NCI-H1694 treated with DMSO at 0.1 percent for 48 hours (cell line): ENCODE measurements at regions not wholly inside any gene's neighbourhood (a gene's known extent, or its start where the extent isn't known, plus 50 kb on each side); places are given as distances from the start of the nearest gene placed in this dataset.
A peak's percentile ranks its signal among the peaks of the same experiment; 100 is the strongest.

Experiments used
- DNase-seq: peaks from one replicate; lab custom pipeline; 2025; lab: John Stamatoyannopoulos, UW

DNA sequence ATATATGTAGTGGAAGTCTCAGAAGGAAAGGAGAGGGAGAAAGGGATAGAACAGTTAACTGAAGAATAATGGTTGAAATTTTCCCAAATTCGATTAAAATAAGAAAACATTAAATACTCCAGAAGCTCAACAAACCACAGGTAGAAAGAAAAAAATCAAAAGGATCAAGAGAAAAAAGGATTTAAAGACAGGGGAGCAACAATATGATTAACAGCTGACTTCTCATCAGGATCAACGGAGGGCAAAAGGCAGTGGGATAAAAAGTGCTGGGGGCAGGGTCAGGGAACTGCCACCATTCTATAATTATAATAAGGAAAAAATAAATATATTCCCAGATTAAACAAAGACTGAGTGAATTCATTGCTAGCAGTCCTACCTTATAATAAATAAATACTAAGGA lies 55.3 kb downstream of the CDKN2C start:
- DNase-seq, result no peak

GRCh38 chr1:51032936-51033335 lies 62.9 kb downstream of the CDKN2C start:
- no peak for DNase-seq

DNA sequence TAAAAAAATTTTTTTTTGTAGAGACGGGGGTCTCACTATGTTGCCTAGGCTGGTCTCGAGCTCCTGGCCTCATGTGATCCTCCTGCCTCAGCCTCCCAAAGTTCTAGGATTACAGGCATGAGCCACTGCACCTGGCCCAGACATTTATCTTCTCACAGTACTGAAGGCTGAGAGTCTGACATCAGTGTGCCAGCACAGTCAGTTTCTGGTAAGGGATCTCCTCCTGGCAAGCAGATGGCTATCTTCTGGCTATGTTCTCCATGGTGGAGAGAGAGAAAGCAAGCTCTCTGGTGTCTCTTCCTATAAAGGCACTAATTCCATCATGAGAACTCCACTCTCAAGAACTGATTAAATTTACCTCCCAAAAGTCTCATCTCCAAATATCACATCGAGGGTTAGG lies 57.8 kb upstream of the C1orf185 start:
- DNase-seq, result no peak

GRCh38 chr1:51044834-51045233 lies 57.2 kb upstream of the C1orf185 start:
- peak; percentile 22 for DNase-seq

DNA sequence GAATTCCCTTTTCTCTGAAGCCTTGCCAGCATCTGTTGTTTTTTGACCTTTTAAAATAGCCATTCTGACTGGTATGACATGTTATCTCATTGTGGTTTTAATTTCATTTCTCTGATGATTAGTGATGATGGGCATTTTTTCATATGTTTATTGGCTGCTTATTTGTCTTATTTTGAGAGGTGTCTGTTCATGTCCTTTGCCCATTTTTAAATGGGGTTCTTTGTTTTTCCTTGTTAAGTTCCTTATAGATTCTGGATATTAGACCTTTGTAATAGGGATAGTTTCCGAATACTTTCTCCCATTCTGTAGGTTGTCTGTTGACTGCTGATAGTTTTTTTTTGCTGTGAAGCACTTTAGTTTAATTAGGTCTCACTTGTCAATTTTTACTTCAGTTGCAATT lies 54.0 kb upstream of the C1orf185 start:
- DNase-seq, result no peak

DNA sequence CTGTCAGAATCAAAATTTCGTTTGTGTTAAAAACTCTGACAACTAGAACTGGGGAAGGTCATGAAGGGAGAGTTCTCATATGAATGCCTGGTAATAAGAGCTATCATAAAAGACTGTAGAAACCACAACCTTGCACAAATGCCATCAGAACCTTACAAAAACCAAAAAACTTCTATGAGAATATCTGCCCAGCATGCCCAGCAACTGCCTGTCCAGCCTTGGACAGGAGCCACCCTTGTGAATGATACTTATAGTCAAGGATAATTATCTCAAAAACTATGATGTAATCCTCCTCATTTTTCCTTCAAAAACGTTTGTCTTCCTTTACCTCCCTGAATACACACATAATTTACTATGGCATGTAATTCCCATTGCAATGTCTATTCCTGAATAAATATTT lies 53.4 kb upstream of the C1orf185 start:
- no peak for DNase-seq
